AG04450 (cell line): ENCODE measurements at regions not wholly inside any gene's neighbourhood (a gene's known extent, or its start where the extent isn't known, plus 50 kb on each side); places are given as distances from the start of the nearest gene placed in this dataset.

Experiments
- CTCF ChIA-PET: fragments of 300-600, 350-600 bp; formaldehyde crosslinking; extraction: SDS; loops from one replicate; lab custom pipeline; 2022; ENCODE audit warnings: antibody characterized with exemption, inconsistent platforms; lab: Charles Lee
- POLR2A ChIA-PET: fragments of 350-600 bp; formaldehyde crosslinking; extraction: SDS; loops from one replicate; lab custom pipeline; 2021; ENCODE audit warnings: antibody characterized with exemption, inconsistent platforms; lab: Yijun Ruan, JAX
- DNase-seq: peaks from one replicate; pipeline ENCODE4 v3.0.0-alpha.2; 2011; ENCODE audit warnings: low read depth, low spot score
- H3K27ac ChIP-seq: one replicate; pipeline ENCODE4 v1.5.1; 2012; ENCODE audit warnings: low read depth, low read length, control low read depth
- H3K27me3 ChIP-seq: one replicate; pipeline ENCODE4 v1.6.0; 2012; ENCODE audit warnings: low read length; ENCODE audit not compliant: control insufficient read depth, insufficient read depth
- H3K4me3 ChIP-seq: 2 replicates; pipeline ENCODE4 v1.5.1; 2011; ENCODE audit warnings: mild to moderate bottlenecking, low read depth, low read length, control low read depth
- H3K9me3 ChIP-seq: 2 replicates; pipeline ENCODE4 v1.5.1; 2012; ENCODE audit warnings: low read length; ENCODE audit not compliant: control insufficient read depth, insufficient read depth
- CTCF ChIP-seq: IDR thresholded peaks from 2 replicates; pipeline ENCODE4 v1.5.1; 2011; ENCODE audit warnings: low read depth, low read length, control low read depth, inconsistent platforms

- no peak for DNase-seq
- H3K4me3 ChIP-seq = no peak overlapping the region
- H3K27ac ChIP-seq = no peak overlapping the region
- ChIA-PET POLR2A (no interaction called here), CTCF (no interaction called here)
- no peak for TF ChIP-seq CTCF
- peaks cover 33% of the 10 kb centered on the region for H3K27me3 ChIP-seq
- no peaks in the 10 kb centered on the region for H3K9me3 ChIP-seq
These were observed 86.0 kb upstream of the BHLHE23 start for GRCh38 chr20:63092660-63093215.

DNA sequence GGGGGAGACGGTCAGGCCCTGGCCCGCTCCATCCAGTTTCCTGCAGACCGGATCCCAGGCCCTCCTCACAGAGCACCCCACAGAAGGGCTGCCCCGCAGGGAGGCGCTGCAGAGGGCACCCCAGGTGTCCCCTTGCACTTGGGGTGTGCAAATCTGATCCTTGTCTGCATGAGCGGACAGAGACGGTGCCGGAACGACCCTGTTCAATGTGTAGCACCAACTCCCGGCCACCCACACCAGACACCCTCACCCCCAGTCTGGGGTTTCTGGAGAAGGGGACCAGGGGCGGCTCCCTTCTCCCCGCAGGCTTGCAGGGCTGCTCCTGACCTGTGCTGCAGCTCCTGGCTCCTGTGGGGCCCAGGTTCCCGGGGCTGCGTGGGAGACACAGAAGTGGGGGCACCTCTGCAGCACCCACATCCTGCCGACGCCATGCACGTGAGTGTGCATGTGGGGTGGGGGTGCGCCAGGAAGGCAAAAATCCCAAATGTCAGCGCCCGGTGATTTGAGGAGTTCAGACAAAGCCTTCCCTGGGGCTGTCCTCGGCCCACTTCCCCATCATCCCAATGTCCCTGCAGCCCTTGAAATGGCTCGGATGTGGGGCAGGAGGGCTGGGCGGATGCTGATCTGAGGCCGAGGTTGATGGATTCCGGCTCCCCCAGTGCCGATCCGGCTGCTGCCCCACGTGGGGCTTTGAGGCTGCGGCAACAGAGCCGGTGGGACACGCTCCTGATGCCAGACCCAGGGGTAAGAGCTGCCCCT is 85.3 kb upstream of the BHLHE23 start:
- no peak for DNase-seq
- Histone ChIP-seq H3K27ac (no peak overlapping the region), H3K4me3 (no peak overlapping the region), H3K9me3 (no peaks in the 10 kb centered on the region), H3K27me3 (peaks cover 33% of the 10 kb centered on the region)
- ChIA-PET CTCF (no interaction called here), POLR2A (no interaction called here)
- TF ChIP-seq CTCF = no peak

GRCh38 chr20:63090682-63091571 is 84.2 kb upstream of the BHLHE23 start:
- Histone ChIP-seq H3K27me3 (peaks cover 35% of the 10 kb centered on the region), H3K9me3 (no peaks in the 10 kb centered on the region), H3K27ac (no peak overlapping the region), H3K4me3 (no peak overlapping the region)
- ChIA-PET POLR2A (no interaction called here), CTCF (no interaction called here)
- no peak for DNase-seq
- TF ChIP-seq CTCF = no peak

DNA sequence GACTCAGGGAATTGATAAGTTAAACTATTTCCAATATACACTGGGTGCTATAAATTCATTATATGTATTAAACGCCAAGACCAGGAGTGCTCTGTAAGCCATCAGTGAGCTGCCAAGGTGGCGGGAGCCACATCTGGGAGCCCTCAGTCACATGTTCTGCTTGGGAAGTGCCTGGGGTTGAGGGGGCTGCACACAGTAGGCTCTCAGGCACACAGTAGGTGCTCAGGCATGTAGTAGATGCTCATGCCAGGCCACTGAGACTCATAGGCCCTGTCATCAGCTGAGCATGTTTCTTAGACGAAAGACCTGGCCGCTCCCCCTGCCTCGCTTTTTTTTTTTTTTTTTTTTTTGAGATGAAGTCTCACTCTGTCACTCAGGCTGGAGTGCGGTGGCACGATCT is 83.3 kb upstream of the BHLHE23 start:
- ChIA-PET POLR2A (no interaction called here), CTCF (no interaction called here)
- H3K4me3 ChIP-seq = no peak overlapping the region

More for the DNA sequence above, 83.3 kb upstream of the BHLHE23 start:
- Histone ChIP-seq H3K9me3 (no peaks in the 10 kb centered on the region), H3K27me3 (peaks cover 27% of the 10 kb centered on the region), H3K27ac (no peak overlapping the region)
- no peak for TF ChIP-seq CTCF
- no peak for DNase-seq
